ENCODE measurements at regions not wholly inside any gene's neighbourhood (a gene's known extent, or its start where the extent isn't known, plus 50 kb on each side); places are given as distances from the start of the nearest gene placed in this dataset.

DNA sequence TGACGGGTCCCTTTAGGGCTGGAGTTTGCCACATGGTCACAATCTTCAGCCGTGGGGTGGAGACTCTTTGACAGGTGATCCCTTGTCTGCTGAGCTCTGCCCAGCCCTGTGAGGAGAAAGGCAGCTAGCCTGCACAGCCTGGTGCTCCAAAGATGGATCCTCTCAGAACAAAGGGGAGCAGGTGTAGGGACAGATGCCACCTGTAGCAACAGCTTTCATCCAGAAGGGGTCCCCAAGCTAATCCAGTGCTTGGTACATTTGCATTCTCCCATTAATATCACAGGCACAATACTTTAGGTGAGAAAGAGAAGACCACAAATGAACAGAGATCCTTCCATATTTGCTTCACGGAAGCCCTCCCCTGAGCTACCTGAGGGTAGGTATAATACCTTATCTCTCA lies 93.2 kb downstream of the CCDC185 start:
- intact Hi-C loops (cut with DNase I), result no loop called here
- ATAC-seq (no peak), DNase-seq (ENCODE audit: missing footprints) (no peak)

DNA sequence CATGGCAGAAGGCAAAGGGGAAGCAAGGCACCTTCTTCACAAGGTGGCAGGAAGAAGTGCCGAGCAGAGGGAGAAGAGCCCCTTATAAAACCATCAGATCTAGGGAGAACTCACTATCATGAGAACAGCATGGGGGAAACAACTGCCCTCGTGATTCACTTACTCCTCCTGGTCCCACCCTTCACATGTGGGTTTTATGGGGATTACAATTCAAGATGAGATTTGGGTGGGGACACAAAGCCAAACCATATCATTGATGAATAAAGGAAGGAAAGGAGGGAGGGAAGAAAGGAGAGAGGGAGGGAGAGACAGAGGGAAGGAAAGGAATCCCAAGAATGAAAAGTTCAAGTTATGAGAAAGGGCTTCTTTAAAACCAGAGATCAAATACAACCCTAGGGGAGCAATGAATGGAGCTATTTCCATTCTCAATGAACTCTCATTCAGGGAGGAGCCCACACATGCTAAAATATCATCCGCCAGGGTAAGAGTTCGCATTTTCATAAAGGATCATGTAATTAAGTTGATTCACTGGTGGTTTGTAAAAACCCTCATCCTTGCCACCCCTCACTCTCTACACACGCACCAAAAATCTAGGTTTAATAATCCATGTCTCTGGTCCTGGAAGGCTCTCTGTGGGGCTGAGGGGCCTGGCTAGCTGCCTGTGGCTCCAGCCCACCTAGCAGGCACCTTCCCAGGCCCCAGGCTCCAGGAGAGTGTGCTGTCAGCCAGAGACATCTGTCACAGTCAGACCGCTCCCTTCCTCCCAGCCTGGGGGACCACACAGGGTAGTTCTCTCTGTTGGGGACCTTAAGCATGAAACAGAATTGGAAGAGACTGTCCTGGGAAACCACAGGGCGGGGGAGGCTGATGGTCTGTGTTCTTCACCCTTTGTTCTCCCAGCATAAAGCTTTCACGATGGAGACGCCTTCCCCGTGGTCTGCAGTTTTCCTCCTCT lies 94.0 kb downstream of the CCDC185 start:
- no peak for ATAC-seq
- intact Hi-C loops (cut with DNase I), result no loop called here
- DNase-seq (ENCODE audit: missing footprints), result no peak

DNA sequence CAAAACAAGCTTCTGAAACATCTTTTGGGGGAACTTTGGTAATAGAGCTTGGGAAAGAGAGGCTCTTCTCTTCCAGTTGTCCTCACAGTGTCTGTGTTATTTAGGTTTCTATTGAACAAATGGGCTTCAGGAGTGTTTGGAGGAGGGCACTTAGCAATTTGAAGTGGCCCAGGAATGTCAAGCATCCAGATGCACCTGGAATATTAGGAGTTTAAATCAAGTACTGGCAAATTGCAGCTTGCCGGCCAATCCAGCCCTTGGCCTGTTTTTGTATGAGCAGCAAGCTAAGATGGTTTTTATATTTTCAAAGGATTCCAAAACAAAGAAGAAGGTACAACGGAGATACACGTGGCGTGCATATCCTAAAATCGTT lies 94.7 kb downstream of the CCDC185 start:
- no peak for DNase-seq (ENCODE audit: missing footprints)
- no peak for ATAC-seq
- intact Hi-C loops (cut with DNase I), result no loop called here

DNA sequence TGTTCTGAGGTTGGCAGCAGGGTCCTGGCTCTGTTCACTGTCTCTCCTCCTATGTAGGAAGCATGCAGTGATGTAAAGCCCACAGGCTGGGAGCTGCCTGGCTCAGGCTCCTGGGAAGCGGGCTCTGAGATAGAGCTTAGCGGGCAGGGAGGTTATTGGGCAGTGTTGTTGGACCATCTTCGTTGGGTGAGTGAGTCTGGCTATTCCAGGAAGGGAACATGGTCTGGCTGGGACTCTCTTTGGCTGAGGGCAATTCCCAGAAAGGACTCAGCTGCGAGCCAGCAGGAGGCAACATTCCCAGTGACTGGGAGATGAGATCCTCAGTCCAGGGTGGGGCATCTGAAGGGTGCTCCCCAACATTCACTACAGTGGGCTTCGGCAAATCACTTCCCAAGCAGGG lies 96.2 kb downstream of the CCDC185 start:
- ATAC-seq (no peak), DNase-seq (ENCODE audit: missing footprints) (no peak)
- intact Hi-C loops (cut with DNase I), result no loop called here

DNA sequence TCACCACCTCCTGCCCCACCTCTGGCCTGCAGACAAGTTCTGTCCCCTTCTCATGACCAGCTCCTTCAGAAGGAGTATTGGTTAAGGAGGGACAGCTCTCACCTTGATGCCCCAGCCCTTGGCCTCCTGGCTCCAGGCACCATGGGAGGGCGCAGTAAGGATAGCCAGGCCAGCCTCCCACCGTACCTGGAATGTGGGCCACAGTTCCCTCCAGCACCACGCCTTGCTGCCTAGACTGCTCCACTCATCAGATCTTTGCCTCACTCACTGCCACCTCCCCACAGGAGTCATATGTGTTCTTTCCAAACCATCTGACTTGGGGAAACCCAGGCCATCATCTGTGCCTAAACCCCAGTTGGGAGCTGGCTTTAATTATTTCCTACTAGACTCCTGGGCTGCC lies 97.0 kb downstream of the CCDC185 start:
- intact Hi-C loops (cut with DNase I), result no loop called here
- DNase-seq (ENCODE audit: missing footprints) (no peak), ATAC-seq (no peak)

All from Right ventricle myocardium inferior (tissue), 1 donor.